SJCRH30 (cell line): ENCODE measurements at regions not wholly inside any gene's neighbourhood (a gene's known extent, or its start where the extent isn't known, plus 50 kb on each side); places are given as distances from the start of the nearest gene placed in this dataset.
"Not testable (repeated sequence)": the region's sequence is repeated elsewhere in the genome, so short reads cannot be mapped to it uniquely, and the experiment has no call there.

Experiments used
- DNase-seq, 2 experiments: peaks; one replicate each; pipeline ENCODE4 v3.0.0-alpha.2; 2015 to 2020
- H3K27ac ChIP-seq: fragments of 250-450 bp; sonication (Bioruptor Pico); 2 replicates; pipeline ENCODE4 v1.5.1; 2020; ENCODE audit warnings: mild to moderate bottlenecking, moderate library complexity
- H3K27me3 ChIP-seq: fragments of 250-450 bp; sonication (Bioruptor Pico); 2 replicates; pipeline ENCODE4 v1.5.1; 2020; ENCODE audit warnings: mild to moderate bottlenecking, moderate library complexity
- H3K36me3 ChIP-seq: fragments of 250-450 bp; sonication (Bioruptor Pico); 2 replicates; pipeline ENCODE4 v1.5.1; 2020; ENCODE audit warnings: mild to moderate bottlenecking, moderate library complexity
- H3K4me1 ChIP-seq: fragments of 250-450 bp; sonication (Bioruptor Pico); 2 replicates; pipeline ENCODE4 v1.5.1; 2020; ENCODE audit warnings: mild to moderate bottlenecking, moderate library complexity
- H3K4me3 ChIP-seq: fragments of 250-450 bp; sonication (Bioruptor Pico); 2 replicates; pipeline ENCODE4 v1.5.1; 2020; ENCODE audit warnings: mild to moderate bottlenecking, moderate library complexity
- H3K9me3 ChIP-seq: fragments of 250-450 bp; sonication (Bioruptor Pico); replicated peaks from 2 replicates; pipeline ENCODE4 v1.5.1; 2020; ENCODE audit warnings: mild to moderate bottlenecking, moderate library complexity

- H3K27me3 ChIP-seq: no peaks in the 10 kb centered on the region
- no peaks in the 10 kb centered on the region for H3K36me3 ChIP-seq
- no peak overlapping the region for H3K4me3 ChIP-seq
- peaks cover 4% of the 10 kb centered on the region; the same call in 1 of the 2 replicates for H3K9me3 ChIP-seq
- peaks cover 3% of the 10 kb centered on the region; the same call in 1 of the 2 replicates for H3K4me1 ChIP-seq
- DNase-seq: no peak
- no peak overlapping the region for H3K27ac ChIP-seq
These were observed 108.8 kb upstream of the PCED1B start for GRCh38 chr12:46970636-46971035.

GRCh38 chr12:46973937-46974336 lies 105.5 kb upstream of the PCED1B start:
- not testable (repeated sequence) for H3K4me3 ChIP-seq, DNase-seq

GRCh38 chr12:46977871-46978375 lies 101.5 kb upstream of the PCED1B start:
- Histone ChIP-seq H3K27ac (no peak overlapping the region), H3K4me1 (peaks cover 6% of the 10 kb centered on the region), H3K36me3 (no peaks in the 10 kb centered on the region), H3K4me3 (no peak overlapping the region), H3K27me3 (no peaks in the 10 kb centered on the region), H3K9me3 (peaks cover 4% of the 10 kb centered on the region; the same call in 1 of the 2 replicates)
- DNase-seq: no peak

More at GRCh38 chr12:46973937-46974336, 105.5 kb upstream of the PCED1B start:
- not testable (repeated sequence) for H3K36me3 ChIP-seq, H3K9me3 ChIP-seq, H3K27me3 ChIP-seq, H3K27ac ChIP-seq, H3K4me1 ChIP-seq

GRCh38 chr12:46981622-46982021 lies 97.8 kb upstream of the PCED1B start:
- no peaks in the 10 kb centered on the region for H3K9me3 ChIP-seq
- H3K4me3 ChIP-seq: no peak overlapping the region
- peaks cover 6% of the 10 kb centered on the region for H3K4me1 ChIP-seq
- no peak for DNase-seq
- no peaks in the 10 kb centered on the region for H3K36me3 ChIP-seq
- no peak overlapping the region for H3K27ac ChIP-seq
- no peaks in the 10 kb centered on the region for H3K27me3 ChIP-seq

GRCh38 chr12:46982629-46983392 lies 96.6 kb upstream of the PCED1B start:
- Histone ChIP-seq H3K4me1 (peaks cover 6% of the 10 kb centered on the region), H3K27ac (no peak overlapping the region), H3K36me3 (no peaks in the 10 kb centered on the region), H3K27me3 (no peaks in the 10 kb centered on the region), H3K9me3 (peaks cover 2% of the 10 kb centered on the region; the same call in 1 of the 2 replicates), H3K4me3 (no peak overlapping the region)
- DNase-seq: peak in 1 of 2 experiments; percentile 33

- DNase-seq: no peak
- Histone ChIP-seq H3K36me3 (no peaks in the 10 kb centered on the region), H3K4me1 (peaks cover 6% of the 10 kb centered on the region), H3K27me3 (no peaks in the 10 kb centered on the region), H3K4me3 (no peak overlapping the region), H3K27ac (no peak overlapping the region), H3K9me3 (peaks cover 7% of the 10 kb centered on the region; the same call in 1 of the 2 replicates)
These were observed 96.0 kb upstream of the PCED1B start for GRCh38 chr12:46983393-46983793.

GRCh38 chr12:46983959-46984841 lies 95.2 kb upstream of the PCED1B start:
- Histone ChIP-seq H3K36me3 (no peaks in the 10 kb centered on the region), H3K27ac (no peak overlapping the region), H3K9me3 (peaks cover 7% of the 10 kb centered on the region; the same call in 1 of the 2 replicates), H3K4me3 (no peak overlapping the region), H3K4me1 (peaks cover 6% of the 10 kb centered on the region), H3K27me3 (no peaks in the 10 kb centered on the region)
- DNase-seq: peak; percentile 61 to 87

GRCh38 chr12:46985816-46986215 lies 93.6 kb upstream of the PCED1B start:
- no peak for DNase-seq

GRCh38 chr12:46988122-46988521 lies 91.3 kb upstream of the PCED1B start:
- not testable (repeated sequence) for H3K27ac ChIP-seq, H3K4me1 ChIP-seq, H3K4me3 ChIP-seq, DNase-seq, H3K27me3 ChIP-seq, H3K36me3 ChIP-seq
- H3K9me3 ChIP-seq: peaks cover 15% of the 10 kb centered on the region; the same call in 1 of the 2 replicates

More at GRCh38 chr12:46985816-46986215, 93.6 kb upstream of the PCED1B start:
- Histone ChIP-seq H3K27ac (no peak overlapping the region), H3K9me3 (peaks cover 7% of the 10 kb centered on the region; the same call in 1 of the 2 replicates), H3K27me3 (no peaks in the 10 kb centered on the region), H3K36me3 (no peaks in the 10 kb centered on the region), H3K4me3 (no peak overlapping the region), H3K4me1 (peaks cover 6% of the 10 kb centered on the region)

GRCh38 chr12:46990211-46990610 lies 89.2 kb upstream of the PCED1B start:
- Histone ChIP-seq H3K36me3 (no peaks in the 10 kb centered on the region), H3K27ac (no peak overlapping the region), H3K4me1 (no peaks in the 10 kb centered on the region), H3K4me3 (no peak overlapping the region), H3K9me3 (peaks cover 15% of the 10 kb centered on the region; the same call in 1 of the 2 replicates), H3K27me3 (no peaks in the 10 kb centered on the region)
- no peak for DNase-seq

- H3K9me3 ChIP-seq: peaks cover 22% of the 10 kb centered on the region
- H3K27me3 ChIP-seq, H3K4me3 ChIP-seq, H3K4me1 ChIP-seq, DNase-seq, H3K36me3 ChIP-seq, H3K27ac ChIP-seq: not testable (repeated sequence)
These were observed 87.4 kb upstream of the PCED1B start for GRCh38 chr12:46992051-46992450.

GRCh38 chr12:46998811-46999368 lies 80.5 kb upstream of the PCED1B start:
- H3K27me3 ChIP-seq: no peaks in the 10 kb centered on the region
- peaks cover 5% of the 10 kb centered on the region for H3K4me1 ChIP-seq
- peaks cover 10% of the 10 kb centered on the region; the same call in 1 of the 2 replicates for H3K9me3 ChIP-seq
- H3K36me3 ChIP-seq: no peaks in the 10 kb centered on the region
- no peak for DNase-seq
- no peak overlapping the region for H3K27ac ChIP-seq
- H3K4me3 ChIP-seq: no peak overlapping the region

- no peaks in the 10 kb centered on the region for H3K4me1 ChIP-seq
- H3K9me3 ChIP-seq: no peaks in the 10 kb centered on the region; the same call in 1 of the 2 replicates
- no peaks in the 10 kb centered on the region for H3K36me3 ChIP-seq
- DNase-seq: no peak
- H3K27me3 ChIP-seq: no peaks in the 10 kb centered on the region
- no peak overlapping the region for H3K4me3 ChIP-seq
- no peak overlapping the region for H3K27ac ChIP-seq
These were observed 74.8 kb upstream of the PCED1B start for GRCh38 chr12:47004634-47005033.

GRCh38 chr12:47007048-47007447 lies 72.4 kb upstream of the PCED1B start:
- Histone ChIP-seq H3K4me1 (no peaks in the 10 kb centered on the region), H3K9me3 (peaks cover 7% of the 10 kb centered on the region; the same call in 1 of the 2 replicates), H3K27me3 (no peaks in the 10 kb centered on the region), H3K27ac (no peak overlapping the region), H3K36me3 (no peaks in the 10 kb centered on the region), H3K4me3 (no peak overlapping the region)
- DNase-seq: no peak
